HepG2 (cell line): ENCODE measurements at regions not wholly inside any gene's neighbourhood (a gene's known extent, or its start where the extent isn't known, plus 50 kb on each side); places are given as distances from the start of the nearest gene placed in this dataset.

Experiments used
- ATAC-seq: fragments of 200-7000 bp; cut with Tn5 transposase; 3 replicates; pipeline ENCODE4 v1.9.1; 2020; ENCODE audit warnings: mild to moderate bottlenecking, moderate library complexity
- BruUV-seq: library from RNA; stranded (reverse); fragments of 400-500 nt; replicated peaks from 2 replicates; lab custom pipeline; 2021; lab: Mats Ljungman, UMichigan
- CTCF ChIA-PET: fragments of 300-600 bp; formaldehyde crosslinking; extraction: SDS; loops from one replicate; lab custom pipeline; 2021; ENCODE audit warnings: low total read pairs, inconsistent platforms, low intra/inter-chr PET ratio; lab: Yijun Ruan, JAX
- POLR2A ChIA-PET: fragments of 350-600 bp; sonication (Branson Sonifier 250); formaldehyde crosslinking; loops from one replicate; lab custom pipeline; 2020; ENCODE audit warnings: antibody characterized with exemption, inconsistent platforms; lab: Yijun Ruan, JAX
- DNase-seq: peaks from one replicate; pipeline ENCODE4 v3.0.0-alpha.2; 2015; ENCODE audit warnings: low spot score
- FAIRE-seq: peaks from 3 replicates; lab custom pipeline; 2011; peaks lifted over from hg19 to GRCh38; lab: Jason Lieb, UNC
- H2AFZ ChIP-seq: one replicate; pipeline ENCODE4 v1.6.1; 2011; ENCODE audit warnings: low read length, inconsistent platforms
- H3K27ac ChIP-seq: fragments of 300-600 bp; 3 replicates; pipeline ENCODE4 v1.8.0; 2011; ENCODE audit warnings: mixed run types, mild to moderate bottlenecking, mixed read lengths, low read length, inconsistent platforms; ENCODE audit not compliant: insufficient read depth; ENCODE audit errors: extremely low read length
- H3K27me3 ChIP-seq, 2 experiments: fragments of 200-600 bp in 1 of 2; 2 replicates in 1 of 2; 3 replicates in 1 of 2; pipeline versions ENCODE4 v1.6.0 to v1.8.0; 2011; ENCODE audit warnings: low read length in 2 of 2, mild to moderate bottlenecking in 2 of 2, moderate library complexity in 2 of 2, inconsistent platforms in 1 of 2; ENCODE audit not compliant: insufficient read depth in 2 of 2, control insufficient read depth in 1 of 2
- H3K36me3 ChIP-seq, 2 experiments: fragments of 200-600 bp in 1 of 2; replicated peaks in 1 of 2; 2 replicates in 1 of 2; 3 replicates in 1 of 2; pipeline versions ENCODE4 v1.5.1 to v1.8.0; 2011; ENCODE audit warnings: low read length in 2 of 2, inconsistent platforms in 1 of 2; ENCODE audit not compliant: insufficient read depth in 2 of 2, control insufficient read depth in 1 of 2
- H3K4me1 ChIP-seq: 2 replicates; pipeline ENCODE4 v1.5.1; 2012; ENCODE audit warnings: low read length, inconsistent platforms; ENCODE audit not compliant: insufficient read depth
- H3K4me2 ChIP-seq: 2 replicates; pipeline ENCODE4 v1.6.0; 2011; ENCODE audit warnings: low read depth, low read length, inconsistent platforms
- H3K4me3 ChIP-seq, 3 experiments: fragments of 200-600 bp in 1 of 3; sonication (generic), shearing (Covaris generic) in 1 of 3; replicated peaks in 1 of 3; 2 replicates each; pipeline ENCODE4 v1.5.1; 2011 to 2016; ENCODE audit warnings: low read length in 3 of 3, inconsistent platforms in 2 of 3, low read depth in 2 of 3, mild to moderate bottlenecking in 2 of 3, control low read depth in 1 of 3, mixed read lengths in 1 of 3; ENCODE audit not compliant: insufficient read depth in 1 of 3
- H3K79me2 ChIP-seq: one replicate; pipeline ENCODE4 v1.6.1; 2011; ENCODE audit warnings: low read length, inconsistent platforms; ENCODE audit not compliant: insufficient read depth
- H3K9ac ChIP-seq: 2 replicates; pipeline ENCODE4 v1.6.0; 2011; ENCODE audit warnings: mild to moderate bottlenecking, low read depth, low read length, inconsistent platforms; ENCODE audit not compliant: insufficient read depth
- H3K9me3 ChIP-seq: 2 replicates; pipeline ENCODE4 v1.5.1; 2012; ENCODE audit warnings: mild to moderate bottlenecking, low read length
- H4K20me1 ChIP-seq: 2 replicates; pipeline ENCODE4 v1.6.0; 2011; ENCODE audit warnings: inconsistent platforms, mild to moderate bottlenecking, low read length, moderate library complexity; ENCODE audit not compliant: insufficient read depth
- ARNT2 ChIP-seq: sonication (generic); formaldehyde crosslinking; IDR thresholded peaks from 2 replicates; pipeline ENCODE4 v1.8.0; 2022; ENCODE audit warnings: mild to moderate bottlenecking, low read depth, missing genetic modification reagents, moderate library complexity
- BRD4 ChIP-seq: sonication (generic); formaldehyde crosslinking; IDR thresholded peaks from 2 replicates; pipeline ENCODE4 v1.4.0; 2020; ENCODE audit warnings: missing genetic modification reagents
- CEBPG ChIP-seq: IDR thresholded peaks from 2 replicates; pipeline ENCODE4 v1.6.1; 2016
- KLF6 ChIP-seq: IDR thresholded peaks from 2 replicates; pipeline ENCODE4 v1.8.0; 2016; ENCODE audit warnings: missing biosample characterization, missing genetic modification reagents
- MED1 ChIP-seq: sonication (generic); formaldehyde crosslinking; IDR thresholded peaks from 2 replicates; pipeline ENCODE4 v1.4.0; 2020; ENCODE audit warnings: missing genetic modification reagents
- RBM22 ChIP-seq: fragments of 200-400 bp; formaldehyde crosslinking; optimal IDR thresholded peaks from 2 replicates; pipeline ENCODE3; 2017; ENCODE audit warnings: mild to moderate bottlenecking, low read length, moderate library complexity
- RCOR2 ChIP-seq: IDR thresholded peaks from 2 replicates; pipeline ENCODE4 v1.6.1; 2016; ENCODE audit warnings: missing biosample characterization, missing genetic modification reagents
- TAF1 ChIP-seq: sonication (generic); formaldehyde crosslinking; IDR thresholded peaks from 2 replicates; pipeline ENCODE4 v1.4.0; 2020; ENCODE audit warnings: missing genetic modification reagents
- THAP11 ChIP-seq: IDR thresholded peaks from 2 replicates; pipeline ENCODE4 v1.6.1; 2016; ENCODE audit warnings: missing biosample characterization, missing genetic modification reagents
- TP53 ChIP-seq: sonication (generic); formaldehyde crosslinking; conservative IDR thresholded peaks from 2 replicates; pipeline ENCODE4 v1.4.0; 2020; ENCODE audit warnings: missing genetic modification reagents
- ZNF12 ChIP-seq: sonication (generic); formaldehyde crosslinking; IDR thresholded peaks from 2 replicates; pipeline ENCODE4 v1.5.0; 2020; ENCODE audit warnings: missing genetic modification reagents
- ZNF331 ChIP-seq: sonication (generic); formaldehyde crosslinking; IDR thresholded peaks from 2 replicates; pipeline ENCODE4 v1.4.0; 2020; ENCODE audit warnings: missing genetic modification reagents
- ZNF749 ChIP-seq: sonication (generic); formaldehyde crosslinking; IDR thresholded peaks from 2 replicates; pipeline ENCODE4 v1.8.0; 2022; ENCODE audit warnings: mild to moderate bottlenecking, missing genetic modification reagents, moderate library complexity, borderline replicate concordance
- ZNF777 ChIP-seq: sonication (generic); formaldehyde crosslinking; IDR thresholded peaks from 2 replicates; pipeline ENCODE4 v1.4.0; 2020; ENCODE audit warnings: missing genetic modification reagents
- ZSCAN12 ChIP-seq: sonication (generic); formaldehyde crosslinking; IDR thresholded peaks from 2 replicates; pipeline ENCODE4 v1.9.0; 2021; ENCODE audit warnings: mild to moderate bottlenecking, missing genetic modification reagents
- WGBS: methylation state at CpG from one replicate; pipeline ENCODE4 v1.1.6; 2017; ENCODE audit warnings: low lambda C conversion rate; 5-methylcytosine and 5-hydroxymethylcytosine counted together
- in situ Hi-C: cut with HindIII; loops from 2 replicates; pipeline ENCODE4 v1.10.0; 2017; ENCODE audit warnings: low pct_unique_long_range_greater_than_20kb; ENCODE audit not compliant: extremely low pct_ligation_motif_present
- intact Hi-C: fragments of 100-400 bp; cut with micrococcal nuclease; formaldehyde crosslinking; loops from one replicate; pipeline ENCODE4 v1.10.0; 2022; ENCODE audit not compliant: unreplicated experiment
- TF ChIP-seq, protein P1 (sequence below): sonication (generic); formaldehyde crosslinking; IDR thresholded peaks from 2 replicates; pipeline ENCODE4 v1.4.0; 2020; ENCODE audit warnings: mild to moderate bottlenecking, missing genetic modification reagents, borderline replicate concordance
- TF ChIP-seq, protein P2 (sequence below): sonication (generic); formaldehyde crosslinking; IDR thresholded peaks from 2 replicates; pipeline ENCODE4 v1.4.0; 2020; ENCODE audit warnings: missing genetic modification reagents

DNA sequence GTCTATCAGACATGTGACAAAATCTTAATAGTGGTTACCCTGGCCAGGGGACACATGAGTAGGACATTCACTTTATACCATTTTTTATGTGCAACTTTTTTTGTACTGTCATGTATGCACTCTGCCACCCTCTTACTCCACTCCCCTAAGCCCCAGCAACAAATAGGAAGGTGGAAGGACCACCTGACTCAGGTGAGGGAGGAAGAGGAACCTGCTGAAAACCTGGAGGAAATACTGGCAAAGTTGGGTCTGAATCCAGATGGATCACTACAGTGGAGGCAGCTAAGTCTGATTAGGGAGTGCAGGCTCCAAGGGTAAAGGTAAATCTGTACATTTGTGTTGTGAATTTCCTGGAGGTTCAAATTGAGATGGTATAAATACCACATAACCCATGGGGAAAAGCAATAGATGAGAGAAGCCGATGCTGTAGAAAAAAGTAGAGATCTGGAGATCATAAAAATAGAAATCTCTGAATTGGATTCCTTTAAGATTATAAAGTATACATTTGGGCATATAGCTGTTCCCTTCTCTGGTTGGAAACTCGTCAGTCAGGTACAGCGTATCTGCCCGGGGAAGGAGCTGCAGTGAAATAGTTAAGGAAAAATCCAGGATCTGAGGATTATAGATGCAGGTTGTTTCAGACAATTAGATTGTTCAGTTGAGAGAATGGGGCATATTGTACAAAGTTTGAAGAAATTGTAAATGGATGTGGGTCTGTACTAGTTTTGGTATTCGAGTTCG lies 52.2 kb upstream of the OR9Q1 start:
- POLR2A ChIA-PET, result no interaction called here
- 0 out of 2 replicates have a peak, but pooled peaks have one; percentile 23 for TF ChIP-seq ARNT2
- no peak for TF ChIP-seq CEBPG (CRISPR knock-in tag)
- 0 out of 2 replicates have a peak, but pooled peaks have one; percentile 66 for TF ChIP-seq ZNF749 (CRISPR knock-in tag)
- TF ChIP-seq, protein P1, sequence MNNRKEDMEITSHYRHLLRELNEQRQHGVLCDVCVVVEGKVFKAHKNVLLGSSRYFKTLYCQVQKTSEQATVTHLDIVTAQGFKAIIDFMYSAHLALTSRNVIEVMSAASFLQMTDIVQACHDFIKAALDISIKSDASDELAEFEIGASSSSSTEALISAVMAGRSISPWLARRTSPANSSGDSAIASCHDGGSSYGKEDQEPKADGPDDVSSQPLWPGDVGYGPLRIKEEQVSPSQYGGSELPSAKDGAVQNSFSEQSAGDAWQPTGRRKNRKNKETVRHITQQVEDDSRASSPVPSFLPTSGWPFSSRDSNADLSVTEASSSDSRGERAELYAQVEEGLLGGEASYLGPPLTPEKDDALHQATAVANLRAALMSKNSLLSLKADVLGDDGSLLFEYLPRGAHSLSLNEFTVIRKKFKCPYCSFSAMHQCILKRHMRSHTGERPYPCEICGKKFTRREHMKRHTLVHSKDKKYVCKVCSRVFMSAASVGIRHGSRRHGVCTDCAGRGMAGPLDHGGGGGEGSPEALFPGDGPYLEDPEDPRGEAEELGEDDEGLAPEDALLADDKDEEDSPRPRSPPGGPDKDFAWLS (CRISPR knock-in tag), result no peak
- no peak; the same call in 1 of the 2 replicates for TF ChIP-seq THAP11 (CRISPR knock-in tag)
- TF ChIP-seq ZNF331 (CRISPR knock-in tag), result peak; percentile 1; the same call in 1 of the 2 replicates
- peak; percentile 36; the same call in 1 of the 2 replicates for TF ChIP-seq RCOR2
- no peak for TF ChIP-seq MED1 (CRISPR knock-in tag)
- TF ChIP-seq TAF1, result 0 out of 2 replicates have a peak, but pooled peaks have one; percentile 18
- TF ChIP-seq BRD4 (CRISPR knock-in tag), result peak; percentile 23; the same call in 1 of the 2 replicates
- TF ChIP-seq ZNF777 (CRISPR knock-in tag), result 0 out of 2 replicates have a peak, but pooled peaks have one; percentile 45
- TF ChIP-seq RBM22, result peak; percentile 48
- 0 out of 2 replicates have a peak, but pooled peaks have one; percentile 49 for TF ChIP-seq ZNF12
- peak; percentile 46; the same call in 1 of the 2 replicates for TF ChIP-seq KLF6
- TF ChIP-seq, protein P2, sequence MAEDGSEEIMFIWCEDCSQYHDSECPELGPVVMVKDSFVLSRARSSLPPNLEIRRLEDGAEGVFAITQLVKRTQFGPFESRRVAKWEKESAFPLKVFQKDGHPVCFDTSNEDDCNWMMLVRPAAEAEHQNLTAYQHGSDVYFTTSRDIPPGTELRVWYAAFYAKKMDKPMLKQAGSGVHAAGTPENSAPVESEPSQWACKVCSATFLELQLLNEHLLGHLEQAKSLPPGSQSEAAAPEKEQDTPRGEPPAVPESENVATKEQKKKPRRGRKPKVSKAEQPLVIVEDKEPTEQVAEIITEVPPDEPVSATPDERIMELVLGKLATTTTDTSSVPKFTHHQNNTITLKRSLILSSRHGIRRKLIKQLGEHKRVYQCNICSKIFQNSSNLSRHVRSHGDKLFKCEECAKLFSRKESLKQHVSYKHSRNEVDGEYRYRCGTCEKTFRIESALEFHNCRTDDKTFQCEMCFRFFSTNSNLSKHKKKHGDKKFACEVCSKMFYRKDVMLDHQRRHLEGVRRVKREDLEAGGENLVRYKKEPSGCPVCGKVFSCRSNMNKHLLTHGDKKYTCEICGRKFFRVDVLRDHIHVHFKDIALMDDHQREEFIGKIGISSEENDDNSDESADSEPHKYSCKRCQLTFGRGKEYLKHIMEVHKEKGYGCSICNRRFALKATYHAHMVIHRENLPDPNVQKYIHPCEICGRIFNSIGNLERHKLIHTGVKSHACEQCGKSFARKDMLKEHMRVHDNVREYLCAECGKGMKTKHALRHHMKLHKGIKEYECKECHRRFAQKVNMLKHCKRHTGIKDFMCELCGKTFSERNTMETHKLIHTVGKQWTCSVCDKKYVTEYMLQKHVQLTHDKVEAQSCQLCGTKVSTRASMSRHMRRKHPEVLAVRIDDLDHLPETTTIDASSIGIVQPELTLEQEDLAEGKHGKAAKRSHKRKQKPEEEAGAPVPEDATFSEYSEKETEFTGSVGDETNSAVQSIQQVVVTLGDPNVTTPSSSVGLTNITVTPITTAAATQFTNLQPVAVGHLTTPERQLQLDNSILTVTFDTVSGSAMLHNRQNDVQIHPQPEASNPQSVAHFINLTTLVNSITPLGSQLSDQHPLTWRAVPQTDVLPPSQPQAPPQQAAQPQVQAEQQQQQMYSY, result peak; percentile 58; the same call in 1 of the 2 replicates
- TF ChIP-seq TP53 (CRISPR knock-in tag), result peak; percentile 15; the same call in 1 of the 2 replicates
- TF ChIP-seq ZSCAN12 (CRISPR knock-in tag), result 0 out of 2 replicates have a peak, but pooled peaks have one; percentile 43

More for the DNA sequence above, 52.2 kb upstream of the OR9Q1 start:
- 3% methylated on average over 6 of the region's 6 CpGs for WGBS
- Histone ChIP-seq H3K27ac (peak overlapping the region; percentile 95), H2AFZ (no peak overlapping the region), H3K79me2 (no peaks in the 10 kb centered on the region), H3K9me3 (no peaks in the 10 kb centered on the region), H3K27me3 (no peaks in the 10 kb centered on the region), H3K36me3 (no peaks in the 10 kb centered on the region), H3K4me2 (peak overlapping the region; percentile 72), H3K4me1 (peaks cover 70% of the 10 kb centered on the region), H4K20me1 (no peaks in the 10 kb centered on the region), H3K4me3 (no peak overlapping the region; a peak in 1 of 6 replicates), H3K9ac (peak overlapping the region; percentile 71)
- ATAC-seq (peak; percentile 48), DNase-seq (peak; percentile 16), FAIRE-seq (no peak)
- intact Hi-C loops (loop anchor here (1.0 to 10.0 kb wide), 3 partner anchors 34 to 194 kb away; no protein-coding TSS in a partner anchor), in situ Hi-C loops (no loop called here)
- TSS peak; percentile 100 for BruUV-seq
- CTCF ChIA-PET, result no interaction called here
